Stimulated activated CD8-positive, alpha-beta memory T cell treated with anti-CD3 and anti-CD28 coated beads, Interleukin-4, amount 100 ng/mL, for 1 hour (primary cell): ENCODE measurements at regions not wholly inside any gene's neighbourhood (a gene's known extent, or its start where the extent isn't known, plus 50 kb on each side); places are given as distances from the start of the nearest gene placed in this dataset.

Experiments
- DNase-seq, 2 donors: peaks; one replicate each; pipeline ENCODE4 v3.0.0-alpha.2; 2020; ENCODE audit warnings: low read depth in 2 of 2, low spot score in 1 of 2

GRCh38 chr12:92003701-92004100, 141.9 kb downstream of the BTG1 start:
- no peak for DNase-seq

GRCh38 chr12:92002673-92003382, 142.8 kb downstream of the BTG1 start:
- no peak for DNase-seq

DNA sequence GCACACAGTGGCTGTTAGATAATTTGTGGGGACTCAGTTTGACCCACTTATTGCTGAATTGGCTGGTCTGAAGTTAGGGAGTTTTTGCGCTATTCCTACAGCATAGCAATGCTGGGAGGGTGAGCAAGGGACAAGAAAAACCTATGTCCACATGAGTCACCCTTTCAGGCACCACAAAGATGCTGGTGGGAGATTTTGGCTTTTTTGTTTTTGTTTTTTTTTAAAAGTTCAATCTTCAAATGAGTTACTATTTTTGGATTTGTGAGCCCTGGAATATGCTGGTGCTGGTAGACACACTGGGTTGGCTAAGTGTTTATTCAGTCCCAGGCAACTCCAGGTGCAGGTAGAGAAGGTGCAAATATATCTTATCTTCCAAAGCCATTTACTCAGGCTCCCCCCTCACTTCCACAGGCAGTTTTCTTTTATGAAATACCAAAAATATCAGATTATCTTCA, 143.4 kb downstream of the BTG1 start:
- no peak for DNase-seq

GRCh38 chr12:92000597-92000996, 145.0 kb downstream of the BTG1 start:
- no peak for DNase-seq

DNA sequence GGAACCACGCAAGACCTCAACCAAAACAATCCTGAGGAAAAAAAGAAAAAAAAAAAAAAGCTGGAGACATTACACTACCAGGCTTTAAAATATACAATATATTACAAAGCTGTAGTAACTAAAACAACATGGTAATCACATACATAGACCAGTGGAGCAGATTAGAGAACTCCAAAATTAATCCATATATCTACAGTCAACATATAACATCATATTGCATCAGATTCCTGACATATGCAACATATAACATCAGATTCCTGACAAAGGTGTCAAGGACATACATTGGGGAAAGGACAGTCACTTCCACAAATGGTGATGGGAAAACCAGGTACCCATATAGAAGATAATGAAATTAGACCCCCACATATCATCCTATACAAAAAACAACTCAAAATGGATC, 145.8 kb downstream of the BTG1 start:
- no peak for DNase-seq

DNA sequence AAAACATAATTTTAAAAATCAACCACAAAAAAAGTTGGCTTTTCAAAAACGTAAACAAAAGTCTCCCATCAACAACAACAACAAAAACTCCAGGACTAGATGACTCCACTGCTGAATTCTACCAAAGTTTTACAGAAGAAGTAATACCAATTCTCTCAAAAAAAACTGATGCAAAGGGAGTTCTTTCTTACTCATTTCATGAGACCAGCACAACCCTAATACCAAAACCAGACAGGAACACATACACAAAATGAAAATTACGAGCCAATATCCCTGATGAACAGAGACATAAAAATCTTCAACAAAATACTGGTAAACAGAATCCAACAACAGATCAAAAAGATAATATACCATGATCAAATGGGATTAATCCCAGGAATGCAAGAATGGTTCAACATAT, 147.3 kb downstream of the BTG1 start:
- DNase-seq = no peak

DNA sequence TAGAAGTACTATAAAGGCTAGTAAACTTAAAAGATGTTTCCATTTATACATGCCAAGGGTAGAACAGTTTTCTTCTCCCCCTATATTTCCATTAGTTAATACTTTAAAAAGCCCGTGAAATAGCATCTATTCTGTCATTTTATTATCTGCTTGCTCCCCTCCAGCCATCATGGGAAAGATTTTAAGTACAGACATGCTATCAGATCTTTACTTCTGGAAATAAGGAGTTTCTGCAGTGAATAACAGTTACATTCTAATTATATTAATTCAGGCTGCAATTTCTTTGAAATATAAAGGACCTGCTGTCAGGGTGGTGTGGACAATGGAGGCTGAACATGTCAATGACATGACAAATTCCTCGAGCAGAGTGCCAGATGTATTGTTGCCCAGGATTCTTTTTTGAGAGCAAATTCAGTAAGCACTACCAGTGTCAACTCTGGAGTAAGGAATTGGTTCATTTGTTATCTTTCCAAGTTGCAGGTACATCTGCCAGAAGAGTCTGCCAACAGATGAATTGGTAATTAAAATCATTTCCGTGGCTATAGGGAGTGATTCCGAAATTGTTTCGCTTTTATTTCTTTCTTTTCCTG, 151.3 kb downstream of the BTG1 start:
- no peak for DNase-seq

DNA sequence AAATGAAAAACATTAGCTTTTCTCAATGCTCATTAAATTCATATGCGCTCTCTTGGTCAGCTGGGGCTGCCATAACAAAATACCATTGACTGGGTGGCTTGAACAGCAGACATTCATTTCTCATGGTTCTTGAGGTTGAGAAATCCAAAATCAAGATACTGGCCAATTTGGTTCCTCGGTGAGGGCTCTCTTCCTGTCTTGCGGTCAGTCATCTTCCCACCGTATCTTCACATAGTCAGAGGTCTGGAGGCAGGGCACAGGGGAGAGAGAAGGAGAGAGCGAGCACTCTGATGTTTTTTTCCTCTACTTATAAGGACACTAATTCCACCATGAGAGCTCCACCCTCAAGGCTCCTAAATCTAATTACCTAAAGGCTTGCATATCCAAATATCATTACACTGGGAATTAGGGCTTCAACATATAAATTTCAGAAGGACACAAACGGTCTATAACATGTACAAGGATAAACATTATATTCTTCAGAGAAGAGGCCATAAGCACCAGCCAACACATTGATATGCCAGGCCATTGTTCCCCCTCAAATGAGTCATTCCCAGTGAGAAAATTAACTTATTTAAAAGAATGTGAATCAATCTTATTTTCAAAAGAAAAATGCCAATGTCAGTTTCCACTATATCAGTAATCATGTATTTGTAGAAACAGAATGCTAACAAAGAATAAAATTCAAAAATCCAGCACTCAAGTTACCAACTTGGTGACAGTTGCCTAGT, 152.2 kb downstream of the BTG1 start:
- no peak for DNase-seq

- no peak for DNase-seq
Observed at GRCh38 chr12:91991399-91992187, 154.1 kb downstream of the BTG1 start.

GRCh38 chr12:91990525-91990924, 155.1 kb downstream of the BTG1 start:
- no peak for DNase-seq

GRCh38 chr12:91989143-91989542, 156.5 kb downstream of the BTG1 start:
- no peak for DNase-seq

- no peak for DNase-seq
Observed at GRCh38 chr12:91988086-91988923, 157.3 kb downstream of the BTG1 start.

GRCh38 chr12:91986084-91986483, 159.6 kb downstream of the BTG1 start:
- DNase-seq = no peak

GRCh38 chr12:91985002-91985787, 160.5 kb downstream of the BTG1 start:
- no peak for DNase-seq

GRCh38 chr12:91984556-91984955, 161.1 kb downstream of the BTG1 start:
- no peak for DNase-seq

- no peak for DNase-seq
Observed at GRCh38 chr12:91983935-91984334, 161.7 kb downstream of the BTG1 start.

GRCh38 chr12:91982946-91983345, 162.7 kb downstream of the BTG1 start:
- DNase-seq = no peak

- no peak for DNase-seq
Observed at GRCh38 chr12:91980389-91980821, 165.2 kb downstream of the BTG1 start.

DNA sequence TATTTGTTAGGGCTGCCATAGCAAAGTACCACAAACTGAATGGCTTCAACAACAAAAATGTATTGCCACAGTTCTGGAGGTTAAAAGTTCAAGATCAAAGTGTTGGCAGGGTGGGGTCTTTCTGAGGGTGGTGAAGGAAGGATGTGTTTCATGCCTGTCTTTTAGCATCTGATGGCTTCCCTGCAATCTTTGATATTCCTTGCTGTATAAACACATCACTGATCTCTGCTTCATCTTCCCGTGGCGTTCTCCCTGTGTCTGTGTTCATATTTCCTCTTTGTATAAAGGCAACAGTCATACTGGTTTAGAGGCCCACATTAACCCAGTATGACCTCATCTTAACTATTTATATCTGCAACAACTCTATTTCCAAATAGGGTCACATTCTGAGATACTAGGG, 167.5 kb downstream of the BTG1 start:
- no peak for DNase-seq

DNA sequence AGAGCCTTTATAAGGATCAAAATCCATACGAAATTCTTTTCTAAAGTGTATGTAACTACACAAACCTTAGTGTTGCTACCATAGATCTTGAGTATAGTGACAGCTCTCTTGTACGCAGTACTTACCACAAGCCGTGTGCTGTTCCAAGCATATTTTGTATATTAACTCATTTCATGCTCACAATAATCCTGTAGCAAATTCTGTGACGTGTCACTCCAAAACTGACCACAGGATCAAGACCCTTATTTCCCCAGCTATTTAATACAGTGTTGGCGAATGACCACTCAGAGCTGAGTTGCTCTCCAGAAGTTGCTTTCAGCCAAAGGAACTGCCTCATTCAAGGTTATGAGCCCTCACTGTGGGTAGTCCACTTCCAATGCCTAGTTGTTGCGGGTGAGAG, 169.8 kb downstream of the BTG1 start:
- no peak for DNase-seq
